NCI-H2107 treated with DMSO at 0.1 percent for 48 hours (cell line): ENCODE measurements at regions not wholly inside any gene's neighbourhood (a gene's known extent, or its start where the extent isn't known, plus 50 kb on each side); places are given as distances from the start of the nearest gene placed in this dataset.

Experiments used
- DNase-seq: peaks from one replicate; lab custom pipeline; 2025; ENCODE audit not compliant: unreplicated experiment; lab: John Stamatoyannopoulos, UW

GRCh38 chr5:147162740-147163139, 72.1 kb upstream of the STK32A start:
- no peak for DNase-seq

- DNase-seq: no peak
These were observed 67.3 kb upstream of the STK32A start for GRCh38 chr5:147167529-147167928.

GRCh38 chr5:147168578-147169327, 66.1 kb upstream of the STK32A start:
- no peak for DNase-seq

- DNase-seq: no peak
These were observed 65.4 kb upstream of the STK32A start for GRCh38 chr5:147169399-147169798.

- DNase-seq: no peak
These were observed 64.9 kb upstream of the STK32A start for GRCh38 chr5:147169901-147170300.

GRCh38 chr5:147170603-147171002, 64.2 kb upstream of the STK32A start:
- no peak for DNase-seq

- DNase-seq: no peak
These were observed 60.1 kb upstream of the STK32A start for GRCh38 chr5:147174671-147175265.

GRCh38 chr5:147175516-147176097, 59.2 kb upstream of the STK32A start:
- no peak for DNase-seq

- DNase-seq: no peak
These were observed 58.4 kb upstream of the STK32A start for GRCh38 chr5:147176422-147176821.

- no peak for DNase-seq
These were observed 57.5 kb upstream of the STK32A start for GRCh38 chr5:147177125-147177840.

GRCh38 chr5:147179562-147180147, 55.2 kb upstream of the STK32A start:
- no peak for DNase-seq

GRCh38 chr5:147180751-147181150, 54.1 kb upstream of the STK32A start:
- no peak for DNase-seq
